Esophagus muscularis mucosa (tissue), 2 donors: ENCODE measurements at regions not wholly inside any gene's neighbourhood (a gene's known extent, or its start where the extent isn't known, plus 50 kb on each side); places are given as distances from the start of the nearest gene placed in this dataset.

Experiments used
- EP300 ChIP-seq: sonication (generic); formaldehyde crosslinking; IDR thresholded peaks from one replicate; pipeline ENCODE4 v1.6.1; 2017; ENCODE audit warnings: antibody characterized with exemption
- POLR2A ChIP-seq: fragments of 450-650 bp; IDR thresholded peaks from one replicate; pipeline ENCODE4 v1.6.1; 2017; ENCODE audit warnings: antibody characterized with exemption, moderate library complexity, mild to moderate bottlenecking, low read depth

DNA sequence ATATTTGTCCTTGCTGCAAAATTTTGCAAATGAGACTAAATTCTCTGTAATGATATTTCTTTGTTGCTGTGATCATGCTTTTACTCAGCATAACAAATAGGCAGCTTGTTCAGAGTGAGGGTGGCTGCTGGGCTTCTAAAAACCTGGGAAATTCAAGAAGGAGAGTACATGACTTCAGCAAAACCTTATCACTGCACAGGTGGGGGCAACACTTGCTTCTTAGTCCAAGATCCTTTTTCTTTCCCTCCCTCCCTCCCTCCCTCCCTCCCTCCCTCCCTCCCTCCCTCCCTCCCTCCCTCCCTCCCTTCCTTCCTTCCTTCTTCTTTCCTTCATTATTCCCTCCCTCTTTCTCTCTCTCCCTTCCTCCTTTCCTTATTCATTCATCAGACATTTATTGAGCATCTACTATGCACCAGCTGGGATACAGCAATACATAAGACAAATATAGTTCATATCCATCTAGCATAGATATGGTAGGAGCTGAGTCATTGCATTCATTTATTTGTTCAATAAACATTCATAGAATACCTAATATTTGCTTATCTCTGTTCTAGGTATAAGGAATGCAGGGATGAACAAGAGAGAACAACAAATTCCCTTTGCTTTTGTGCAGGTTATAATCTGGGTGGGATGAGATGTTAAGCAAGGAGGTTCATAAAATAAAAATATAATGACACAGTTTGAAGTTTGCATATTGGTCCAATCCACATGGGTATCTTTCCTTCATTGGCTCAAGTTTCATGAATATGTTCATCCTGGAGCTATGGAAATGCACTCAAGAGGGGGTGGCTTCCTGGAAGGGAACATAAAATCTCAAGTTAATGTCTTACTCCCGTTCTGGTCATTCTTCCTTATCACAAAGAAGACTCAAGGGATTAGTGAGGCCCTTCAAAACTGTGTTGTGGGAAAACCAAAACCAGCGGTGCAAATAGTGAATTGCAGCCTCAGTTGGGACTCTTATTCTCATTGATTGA is 210.7 kb downstream of the PDCD6IP start:
- no peak for TF ChIP-seq EP300
- no peak for TF ChIP-seq POLR2A
